AG04449 (cell line): ENCODE measurements at regions not wholly inside any gene's neighbourhood (a gene's known extent, or its start where the extent isn't known, plus 50 kb on each side); places are given as distances from the start of the nearest gene placed in this dataset.

Experiments used
- CTCF ChIA-PET: fragments of 350-600 bp; formaldehyde crosslinking; extraction: SDS; loops from one replicate; lab custom pipeline; 2021; ENCODE audit warnings: antibody characterized with exemption; lab: Yijun Ruan, JAX
- POLR2A ChIA-PET: fragments of 400-600, 350-600 bp; formaldehyde crosslinking; extraction: SDS; loops from one replicate; lab custom pipeline; 2020; ENCODE audit warnings: antibody characterized with exemption, inconsistent platforms; lab: Yijun Ruan, JAX
- DNase-seq: peaks from one replicate; pipeline ENCODE4 v3.0.0-alpha.2; 2010; ENCODE audit warnings: low read depth, low spot score
- H3K4me3 ChIP-seq: 2 replicates; pipeline ENCODE4 v1.5.1; 2011; ENCODE audit warnings: low read depth, mild to moderate bottlenecking, control low read depth, low read length
- TF ChIP-seq, protein P1 (sequence below): IDR thresholded peaks from one replicate; pipeline ENCODE4 v1.5.1; 2011; ENCODE audit warnings: mild to moderate bottlenecking, moderate library complexity, low read length, control low read depth, inconsistent platforms; ENCODE audit not compliant: insufficient read depth; ENCODE audit errors: missing control alignments

DNA sequence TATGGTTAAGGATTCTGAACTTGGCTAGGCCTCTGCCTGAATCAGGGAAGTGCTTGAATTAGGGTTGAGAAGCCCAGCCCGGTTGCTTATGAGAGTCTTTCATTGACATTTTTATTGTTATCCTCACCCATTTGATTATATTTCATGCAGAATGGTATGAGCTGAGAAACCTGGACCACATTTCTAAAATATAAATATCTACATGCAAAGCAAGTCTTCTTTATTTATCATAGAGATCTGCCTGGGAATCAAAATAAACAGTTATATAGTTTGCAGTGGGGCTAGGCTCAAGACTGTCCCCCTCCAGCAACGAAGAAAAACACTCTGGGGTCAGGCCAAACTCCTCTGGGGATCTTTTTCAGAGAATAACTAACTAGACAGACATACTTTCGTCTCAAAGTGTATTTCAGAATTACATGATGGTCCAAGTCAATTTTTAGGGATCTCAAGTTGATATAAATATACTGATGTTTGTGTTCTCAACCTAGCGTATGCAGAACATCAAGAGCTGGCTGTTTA is 675.4 kb upstream of the NR2F2 start:
- DNase-seq, result no peak
- ChIA-PET CTCF (interaction anchor here (0.8 kb wide), 1 partner anchor 75 kb away, joined by 3 read pairs; no protein-coding TSS in a partner anchor), POLR2A (no interaction called here)
- H3K4me3 ChIP-seq, result no peak overlapping the region
- TF ChIP-seq, protein P1, sequence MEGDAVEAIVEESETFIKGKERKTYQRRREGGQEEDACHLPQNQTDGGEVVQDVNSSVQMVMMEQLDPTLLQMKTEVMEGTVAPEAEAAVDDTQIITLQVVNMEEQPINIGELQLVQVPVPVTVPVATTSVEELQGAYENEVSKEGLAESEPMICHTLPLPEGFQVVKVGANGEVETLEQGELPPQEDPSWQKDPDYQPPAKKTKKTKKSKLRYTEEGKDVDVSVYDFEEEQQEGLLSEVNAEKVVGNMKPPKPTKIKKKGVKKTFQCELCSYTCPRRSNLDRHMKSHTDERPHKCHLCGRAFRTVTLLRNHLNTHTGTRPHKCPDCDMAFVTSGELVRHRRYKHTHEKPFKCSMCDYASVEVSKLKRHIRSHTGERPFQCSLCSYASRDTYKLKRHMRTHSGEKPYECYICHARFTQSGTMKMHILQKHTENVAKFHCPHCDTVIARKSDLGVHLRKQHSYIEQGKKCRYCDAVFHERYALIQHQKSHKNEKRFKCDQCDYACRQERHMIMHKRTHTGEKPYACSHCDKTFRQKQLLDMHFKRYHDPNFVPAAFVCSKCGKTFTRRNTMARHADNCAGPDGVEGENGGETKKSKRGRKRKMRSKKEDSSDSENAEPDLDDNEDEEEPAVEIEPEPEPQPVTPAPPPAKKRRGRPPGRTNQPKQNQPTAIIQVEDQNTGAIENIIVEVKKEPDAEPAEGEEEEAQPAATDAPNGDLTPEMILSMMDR, result no peak

DNA sequence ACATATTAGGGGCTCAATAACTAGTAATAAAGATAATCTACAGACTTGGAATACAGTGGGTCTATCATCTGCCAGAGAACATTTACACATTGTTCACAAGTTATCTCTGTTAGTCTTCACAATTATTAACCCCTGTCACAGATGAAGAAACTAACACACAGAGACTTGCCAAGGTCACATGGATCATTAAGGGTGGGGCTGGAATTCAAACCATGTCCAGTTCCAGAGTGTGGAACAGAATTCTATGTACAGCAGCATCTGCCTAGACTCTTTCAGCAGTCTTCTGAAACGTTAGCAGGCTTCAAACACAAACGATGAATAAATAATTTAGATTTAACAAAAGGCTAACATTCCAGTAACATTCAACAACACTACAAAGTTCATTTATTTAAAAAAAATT is 673.9 kb upstream of the NR2F2 start:
- ChIA-PET CTCF (no interaction called here), POLR2A (no interaction called here)
- TF ChIP-seq, protein P1, result no peak
- no peak overlapping the region for H3K4me3 ChIP-seq
- no peak for DNase-seq

DNA sequence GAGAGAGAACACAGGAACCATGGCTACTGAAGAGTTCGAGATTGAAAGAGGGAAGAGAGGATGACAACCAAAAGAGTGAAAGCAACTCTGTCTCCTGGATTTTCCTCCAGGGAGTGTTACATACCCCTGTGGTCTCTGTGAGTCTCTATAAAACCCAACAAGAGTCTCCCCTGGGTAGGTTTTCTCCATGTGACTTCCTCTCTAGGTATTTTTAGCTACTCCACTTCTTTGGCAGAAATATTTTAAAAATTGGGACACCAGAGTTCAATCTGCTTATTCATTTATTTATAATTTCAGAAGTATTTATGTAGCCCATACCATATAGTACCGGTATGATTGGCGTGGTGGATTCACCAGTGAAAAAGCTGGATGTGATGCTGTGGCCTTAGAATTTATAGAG is 671.7 kb upstream of the NR2F2 start:
- POLR2A ChIA-PET, result no interaction called here
- CTCF ChIA-PET, result no interaction called here
- TF ChIP-seq, protein P1, result no peak
- H3K4me3 ChIP-seq, result no peak overlapping the region
- DNase-seq, result no peak

DNA sequence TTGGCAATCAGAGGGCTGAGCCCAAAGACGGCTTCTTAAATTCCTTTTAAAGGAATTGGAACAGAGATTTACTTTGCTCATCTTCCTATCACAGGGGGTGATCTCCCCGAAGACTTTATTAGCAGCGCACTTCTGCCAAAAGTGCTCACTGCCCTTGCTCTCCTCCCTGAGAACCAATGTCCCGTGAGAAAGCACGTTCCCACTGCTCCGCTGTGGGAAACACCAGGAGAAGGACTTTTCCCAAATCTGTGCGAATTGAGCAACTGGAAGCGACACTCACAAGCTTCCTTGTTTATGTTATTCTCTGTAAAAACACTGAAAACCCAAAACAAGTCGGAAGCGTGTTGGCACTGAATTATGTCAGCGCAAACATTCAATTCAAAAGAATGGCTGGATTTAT is 670.8 kb upstream of the NR2F2 start:
- ChIA-PET POLR2A (no interaction called here), CTCF (no interaction called here)
- TF ChIP-seq, protein P1, result no peak
- no peak overlapping the region for H3K4me3 ChIP-seq
- DNase-seq, result no peak

DNA sequence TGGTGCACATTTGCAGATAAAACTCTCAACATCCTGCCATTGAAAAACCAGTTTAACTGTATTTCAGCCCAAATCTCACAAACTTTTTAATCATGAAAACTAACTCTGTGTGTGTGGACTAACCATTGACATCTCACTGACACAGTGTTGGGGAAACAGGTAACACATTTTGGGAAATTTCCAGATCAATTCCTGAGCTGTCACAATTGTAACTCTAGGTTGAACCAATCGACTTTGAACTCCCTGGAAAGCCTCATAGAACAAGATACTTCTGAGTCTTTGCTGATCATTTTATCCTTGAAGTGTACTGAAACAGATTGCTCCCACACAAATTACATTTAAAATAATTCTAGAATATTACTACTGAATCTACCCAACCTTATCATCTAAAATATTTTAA is 667.9 kb upstream of the NR2F2 start:
- CTCF ChIA-PET, result no interaction called here
- no peak overlapping the region for H3K4me3 ChIP-seq
- no peak for DNase-seq
- POLR2A ChIA-PET, result no interaction called here
- TF ChIP-seq, protein P1, result no peak

DNA sequence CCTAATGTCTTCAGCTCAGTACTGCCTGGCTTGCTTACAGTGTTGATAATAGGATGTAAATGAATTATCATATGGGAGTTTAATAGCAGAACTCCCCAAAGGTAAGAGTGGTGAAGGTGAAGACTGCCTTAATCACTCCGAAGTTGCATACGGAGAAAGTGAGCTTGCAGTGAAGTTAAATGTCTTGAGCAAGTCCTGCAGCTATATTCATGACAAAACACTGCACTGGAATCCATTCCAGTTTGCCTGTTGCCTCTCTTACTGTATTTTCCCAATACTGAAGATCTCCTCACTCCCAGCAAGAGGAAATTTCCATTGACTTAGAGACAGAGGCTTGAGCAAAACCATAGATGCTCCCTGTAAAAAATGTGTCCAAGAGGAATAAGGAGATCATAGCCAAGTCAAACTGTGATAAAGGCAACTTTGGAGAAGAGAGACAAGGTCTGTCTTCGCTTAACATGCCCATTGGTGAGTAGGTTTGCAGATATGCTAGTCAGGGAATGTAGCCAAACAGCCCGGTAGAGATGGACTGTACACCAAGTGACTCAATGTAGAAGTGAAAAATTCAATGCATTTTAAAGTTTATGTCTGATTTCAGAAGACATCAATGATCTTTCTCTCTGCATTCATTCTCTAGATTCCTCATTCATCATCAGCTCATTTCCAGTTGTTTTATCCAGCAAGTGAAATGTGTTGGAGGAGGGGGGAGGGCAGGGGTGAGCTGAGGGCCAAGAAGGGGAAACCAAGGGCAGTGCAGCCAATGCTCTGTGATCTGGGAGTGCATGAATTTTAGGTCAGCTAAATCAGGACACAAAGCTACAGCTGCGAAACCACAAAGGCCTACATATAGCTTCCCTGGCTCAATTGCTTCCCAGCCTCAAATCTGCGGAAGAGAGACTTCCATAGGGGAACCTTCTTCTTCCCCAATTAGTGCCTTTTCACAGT is 667.1 kb upstream of the NR2F2 start:
- peak; percentile 29 for DNase-seq
- POLR2A ChIA-PET, result no interaction called here
- TF ChIP-seq, protein P1, result no peak
- CTCF ChIA-PET, result no interaction called here
- H3K4me3 ChIP-seq, result no peak overlapping the region
